ENCODE measurements at regions not wholly inside any gene's neighbourhood (a gene's known extent, or its start where the extent isn't known, plus 50 kb on each side); places are given as distances from the start of the nearest gene placed in this dataset.
"Not testable (repeated sequence)": the region's sequence is repeated elsewhere in the genome, so short reads cannot be mapped to it uniquely, and the experiment has no call there.

- no peak for DNase-seq
These were observed 324.4 kb upstream of the NT5E start for GRCh38 chr6:85125526-85125925.

- no peak for DNase-seq
These were observed 325.2 kb upstream of the NT5E start for GRCh38 chr6:85124472-85125354.

- DNase-seq, result no peak
These were observed 328.7 kb upstream of the NT5E start for GRCh38 chr6:85121158-85121557.

- no peak for DNase-seq
These were observed 331.1 kb upstream of the NT5E start for GRCh38 chr6:85118652-85119235.

GRCh38 chr6:85118233-85118632 lies 331.6 kb upstream of the NT5E start:
- DNase-seq, result no peak

GRCh38 chr6:85116475-85116874 lies 333.4 kb upstream of the NT5E start:
- DNase-seq, result no peak

GRCh38 chr6:85115876-85116275 lies 334.0 kb upstream of the NT5E start:
- DNase-seq, result no peak

- no peak for DNase-seq
These were observed 334.5 kb upstream of the NT5E start for GRCh38 chr6:85115376-85115775.

- no peak for DNase-seq
These were observed 335.3 kb upstream of the NT5E start for GRCh38 chr6:85114581-85114935.

- DNase-seq, result no peak
These were observed 335.8 kb upstream of the NT5E start for GRCh38 chr6:85113934-85114580.

GRCh38 chr6:85112540-85112939 lies 337.3 kb upstream of the NT5E start:
- no peak for DNase-seq

GRCh38 chr6:85111481-85112011 lies 338.3 kb upstream of the NT5E start:
- no peak for DNase-seq

GRCh38 chr6:85110943-85111342 lies 338.9 kb upstream of the NT5E start:
- DNase-seq, result no peak

- no peak for DNase-seq
These were observed 342.2 kb upstream of the NT5E start for GRCh38 chr6:85107701-85108100.

- no peak for DNase-seq
These were observed 332.6 kb upstream of the TBX18 start for GRCh38 chr6:85096976-85097375.

- DNase-seq, result no peak
These were observed 327.8 kb upstream of the TBX18 start for GRCh38 chr6:85092226-85092625.

- DNase-seq, result no peak
These were observed 324.9 kb upstream of the TBX18 start for GRCh38 chr6:85089255-85089654.

GRCh38 chr6:85085875-85086274 lies 321.5 kb upstream of the TBX18 start:
- DNase-seq, result no peak

- no peak for DNase-seq
These were observed 316.7 kb upstream of the TBX18 start for GRCh38 chr6:85081102-85081501.

- no peak for DNase-seq
These were observed 315.4 kb upstream of the TBX18 start for GRCh38 chr6:85079761-85080160.

GRCh38 chr6:85078058-85078457 lies 313.7 kb upstream of the TBX18 start:
- no peak for DNase-seq

GRCh38 chr6:85077098-85077497 lies 312.7 kb upstream of the TBX18 start:
- no peak for DNase-seq

- DNase-seq, result not testable (repeated sequence)
These were observed 307.4 kb upstream of the TBX18 start for GRCh38 chr6:85071845-85072244.

GRCh38 chr6:85069577-85069976 lies 305.2 kb upstream of the TBX18 start:
- no peak for DNase-seq
